Endothelial cell (in vitro differentiated cells): ENCODE measurements at regions not wholly inside any gene's neighbourhood (a gene's known extent, or its start where the extent isn't known, plus 50 kb on each side); places are given as distances from the start of the nearest gene placed in this dataset.

Experiments
- DNase-seq: peaks from one replicate; pipeline ENCODE4 v3.0.0; 2021; ENCODE audit warnings: low spot score
- H3K27ac Mint-ChIP-seq: one replicate; pipeline ENCODE4 v1.8.0; 2021; ENCODE audit warnings: mixed read lengths, inconsistent platforms; ENCODE audit not compliant: unreplicated experiment
- H3K27me3 Mint-ChIP-seq: one replicate; pipeline ENCODE4 v1.8.0; 2021; ENCODE audit warnings: mild to moderate bottlenecking, moderate library complexity, mixed read lengths, inconsistent platforms; ENCODE audit not compliant: unreplicated experiment
- H3K36me3 Mint-ChIP-seq: one replicate; pipeline ENCODE4 v1.8.0; 2021; ENCODE audit warnings: mild to moderate bottlenecking, low read depth, mixed read lengths, inconsistent platforms; ENCODE audit not compliant: unreplicated experiment
- H3K4me1 Mint-ChIP-seq: one replicate; pipeline ENCODE4 v1.8.0; 2021; ENCODE audit warnings: mild to moderate bottlenecking, mixed read lengths, inconsistent platforms; ENCODE audit not compliant: unreplicated experiment
- H3K4me3 Mint-ChIP-seq: one replicate; pipeline ENCODE4 v1.8.0; 2021; ENCODE audit warnings: mild to moderate bottlenecking, mixed read lengths, inconsistent platforms; ENCODE audit not compliant: unreplicated experiment
- H3K9me3 Mint-ChIP-seq: one replicate; pipeline ENCODE4 v1.8.0; 2021; ENCODE audit warnings: mixed read lengths, inconsistent platforms; ENCODE audit not compliant: unreplicated experiment
- CTCF ChIP-seq: fragments of 200-600 bp; sonication (generic); IDR thresholded peaks from one replicate; pipeline ENCODE4 v1.5.0; 2021; ENCODE audit warnings: antibody characterized with exemption; ENCODE audit not compliant: unreplicated experiment

- Mint-ChIP-seq H3K27me3 (peaks cover 2% of the 10 kb centered on the region), H3K27ac (no peak overlapping the region)
Measured at GRCh38 chr2:139769633-139770032, 989.4 kb upstream of the NXPH2 start.

GRCh38 chr2:139763705-139764104 is 983.5 kb upstream of the NXPH2 start:
- peaks cover 2% of the 10 kb centered on the region for H3K27me3 Mint-ChIP-seq
- H3K27ac Mint-ChIP-seq: no peak overlapping the region
- H3K36me3 Mint-ChIP-seq: no peaks in the 10 kb centered on the region
- no peak for TF ChIP-seq CTCF
- peaks cover 4% of the 10 kb centered on the region for H3K4me1 Mint-ChIP-seq
- DNase-seq: no peak
- H3K9me3 Mint-ChIP-seq: no peaks in the 10 kb centered on the region
- no peak overlapping the region for H3K4me3 Mint-ChIP-seq

More at GRCh38 chr2:139769633-139770032, 989.4 kb upstream of the NXPH2 start:
- H3K4me3 Mint-ChIP-seq: no peak overlapping the region
- TF ChIP-seq CTCF: no peak
- H3K9me3 Mint-ChIP-seq: no peaks in the 10 kb centered on the region
- no peak for DNase-seq
- no peaks in the 10 kb centered on the region for H3K36me3 Mint-ChIP-seq
- H3K4me1 Mint-ChIP-seq: peaks cover 4% of the 10 kb centered on the region

GRCh38 chr2:139759000-139759505 is 978.9 kb upstream of the NXPH2 start:
- H3K4me3 Mint-ChIP-seq: no peak overlapping the region
- H3K9me3 Mint-ChIP-seq: peaks cover 7% of the 10 kb centered on the region
- no peak overlapping the region for H3K27ac Mint-ChIP-seq
- DNase-seq: no peak
- no peak for TF ChIP-seq CTCF
- H3K36me3 Mint-ChIP-seq: peaks cover 4% of the 10 kb centered on the region
- no peaks in the 10 kb centered on the region for H3K4me1 Mint-ChIP-seq
- H3K27me3 Mint-ChIP-seq: no peaks in the 10 kb centered on the region

GRCh38 chr2:139746901-139747300 is 966.7 kb upstream of the NXPH2 start:
- Mint-ChIP-seq H3K4me3 (no peak overlapping the region), H3K4me1 (no peaks in the 10 kb centered on the region), H3K9me3 (no peaks in the 10 kb centered on the region), H3K36me3 (no peaks in the 10 kb centered on the region), H3K27me3 (no peaks in the 10 kb centered on the region), H3K27ac (no peak overlapping the region)
- DNase-seq: no peak
- TF ChIP-seq CTCF: no peak

- DNase-seq: no peak
- TF ChIP-seq CTCF: no peak
- Mint-ChIP-seq H3K9me3 (no peaks in the 10 kb centered on the region), H3K27me3 (no peaks in the 10 kb centered on the region), H3K27ac (no peak overlapping the region), H3K4me3 (no peak overlapping the region), H3K36me3 (no peaks in the 10 kb centered on the region), H3K4me1 (no peaks in the 10 kb centered on the region)
Measured at GRCh38 chr2:139744273-139744672, 964.1 kb upstream of the NXPH2 start.
